ENCODE measurements at regions not wholly inside any gene's neighbourhood (a gene's known extent, or its start where the extent isn't known, plus 50 kb on each side); places are given as distances from the start of the nearest gene placed in this dataset.

- intact Hi-C loops (cut with micrococcal nuclease; ENCODE audit: unreplicated experiment): no loop called here
- no TSS peak for BruUV-seq (replicated peaks)
- TF ChIP-seq CTCF (IDR thresholded peaks at IDR 0.05; ENCODE audit: unreplicated experiment): no peak
- Mint-ChIP-seq H3K9me3 (ENCODE audit: low read depth, unreplicated experiment) (no peaks in the 10 kb centered on the region), H3K4me3 (ENCODE audit: low read depth, unreplicated experiment) (no peak overlapping the region), H3K27ac (ENCODE audit: unreplicated experiment) (no peak overlapping the region), H3K4me1 (ENCODE audit: low read depth, unreplicated experiment) (peaks cover 8% of the 10 kb centered on the region), H3K27me3 (ENCODE audit: unreplicated experiment) (no peaks in the 10 kb centered on the region), H3K36me3 (ENCODE audit: insufficient read depth, unreplicated experiment) (no peaks in the 10 kb centered on the region)
- CTCF ChIA-PET: no interaction called here
- no peak for DNase-seq
These were observed 767.1 kb downstream of the IGSF11 start for GRCh38 chr3:118267588-118267987.

DNA sequence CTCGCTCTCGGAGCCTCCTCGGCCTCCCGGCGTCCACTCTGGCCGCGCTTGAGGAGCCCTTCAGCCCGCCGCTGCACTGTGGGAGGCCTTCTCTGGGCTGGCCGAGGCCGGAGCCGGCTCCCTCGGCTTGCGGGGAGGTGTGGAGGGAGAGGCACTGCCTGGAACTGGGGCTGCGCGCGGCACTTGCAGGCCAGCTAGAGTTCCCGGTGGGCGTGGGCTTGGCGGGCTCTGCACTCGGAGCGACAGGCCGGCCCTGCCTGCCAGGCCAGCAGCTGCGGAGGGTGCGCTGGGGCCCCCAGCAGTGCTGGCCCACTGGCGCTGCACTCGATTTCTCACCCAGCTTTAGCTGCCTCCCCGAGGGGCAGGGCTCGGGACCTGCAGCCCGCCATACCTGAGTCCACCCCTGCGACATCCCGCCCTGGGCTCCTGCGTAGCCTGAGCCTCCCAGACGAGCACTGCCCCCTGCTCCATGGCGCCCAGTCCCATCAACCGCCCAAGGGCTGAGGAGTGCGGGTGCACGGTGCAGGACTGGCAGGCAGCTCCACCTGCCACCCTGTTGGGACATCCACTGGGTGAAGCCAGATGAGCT, 765.0 kb downstream of the IGSF11 start:
- Mint-ChIP-seq H3K4me3 (ENCODE audit: low read depth, unreplicated experiment) (no peak overlapping the region), H3K9me3 (ENCODE audit: low read depth, unreplicated experiment) (no peaks in the 10 kb centered on the region), H3K27me3 (ENCODE audit: unreplicated experiment) (no peaks in the 10 kb centered on the region), H3K36me3 (ENCODE audit: insufficient read depth, unreplicated experiment) (no peaks in the 10 kb centered on the region), H3K27ac (ENCODE audit: unreplicated experiment) (no peak overlapping the region), H3K4me1 (ENCODE audit: low read depth, unreplicated experiment) (no peaks in the 10 kb centered on the region)
- no peak for TF ChIP-seq CTCF (IDR thresholded peaks at IDR 0.05; ENCODE audit: unreplicated experiment)
- CTCF ChIA-PET: interaction anchor here (0.6 kb wide), 1 partner anchor 46 kb away, joined by 3 read pairs; no protein-coding TSS in a partner anchor
- DNase-seq: no peak
- intact Hi-C loops (cut with micrococcal nuclease; ENCODE audit: unreplicated experiment): no loop called here
- no TSS peak for BruUV-seq (replicated peaks)

- CTCF ChIA-PET: no interaction called here
- no TSS peak for BruUV-seq (replicated peaks)
- H3K9me3 Mint-ChIP-seq (ENCODE audit: low read depth, unreplicated experiment): peaks cover 4% of the 10 kb centered on the region
- no peak for TF ChIP-seq CTCF (IDR thresholded peaks at IDR 0.05; ENCODE audit: unreplicated experiment)
- H3K27me3 Mint-ChIP-seq (ENCODE audit: unreplicated experiment): no peaks in the 10 kb centered on the region
- H3K27ac Mint-ChIP-seq (ENCODE audit: unreplicated experiment): no peak overlapping the region
- no peaks in the 10 kb centered on the region for H3K4me1 Mint-ChIP-seq (ENCODE audit: low read depth, unreplicated experiment)
- H3K4me3 Mint-ChIP-seq (ENCODE audit: low read depth, unreplicated experiment): no peak overlapping the region
- intact Hi-C loops (cut with micrococcal nuclease; ENCODE audit: unreplicated experiment): no loop called here
- DNase-seq: no peak
- no peaks in the 10 kb centered on the region for H3K36me3 Mint-ChIP-seq (ENCODE audit: insufficient read depth, unreplicated experiment)
These were observed 761.7 kb downstream of the IGSF11 start for GRCh38 chr3:118272991-118273390.

DNA sequence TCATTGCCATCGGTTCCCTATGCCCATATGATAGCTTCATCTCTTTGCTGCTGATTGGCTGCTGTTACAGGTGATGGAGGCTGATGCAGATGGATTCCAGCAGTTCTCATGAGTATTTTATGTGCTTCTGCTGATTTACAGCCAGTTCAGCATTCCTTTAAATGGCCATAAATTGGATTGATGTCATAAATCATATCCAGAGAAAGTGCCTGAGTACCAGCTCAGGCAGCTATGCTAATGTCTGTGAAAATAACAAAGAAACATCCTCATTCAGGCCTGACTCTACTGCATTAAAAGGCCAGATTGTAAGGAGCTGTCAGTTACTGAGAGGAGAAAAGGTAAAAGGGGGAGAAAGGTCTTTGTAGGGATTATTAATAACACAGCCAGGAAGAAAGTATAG, 756.8 kb downstream of the IGSF11 start:
- intact Hi-C loops (cut with micrococcal nuclease; ENCODE audit: unreplicated experiment): loop anchor here (1.0 kb wide), 1 partner anchor 29 kb away; no protein-coding TSS in a partner anchor
- CTCF ChIA-PET: no interaction called here
- no peak for TF ChIP-seq CTCF (IDR thresholded peaks at IDR 0.05; ENCODE audit: unreplicated experiment)
- no peak for DNase-seq
- Mint-ChIP-seq H3K27ac (ENCODE audit: unreplicated experiment) (no peak overlapping the region), H3K4me1 (ENCODE audit: low read depth, unreplicated experiment) (no peaks in the 10 kb centered on the region), H3K36me3 (ENCODE audit: insufficient read depth, unreplicated experiment) (no peaks in the 10 kb centered on the region), H3K27me3 (ENCODE audit: unreplicated experiment) (no peaks in the 10 kb centered on the region), H3K4me3 (ENCODE audit: low read depth, unreplicated experiment) (no peak overlapping the region), H3K9me3 (ENCODE audit: low read depth, unreplicated experiment) (peaks cover 14% of the 10 kb centered on the region)
- no TSS peak for BruUV-seq (replicated peaks)
